Activated CD8-positive, alpha-beta memory T cell treated with anti-CD3 and anti-CD28 coated beads, Interleukin-2, amount 10 ng/mL, durations not matched to agents 7 days and 5 days (primary cell): ENCODE measurements at regions not wholly inside any gene's neighbourhood (a gene's known extent, or its start where the extent isn't known, plus 50 kb on each side); places are given as distances from the start of the nearest gene placed in this dataset.

Source experiments
- ATAC-seq: fragments of 150-1000 bp; cut with Tn5 transposase; one replicate; pipeline ENCODE4 v1.10.0; 2021; ENCODE audit warnings: moderate library complexity
- CTCF ChIA-PET: fragments of 350-600 bp; sonication (Branson Sonifier 250); formaldehyde crosslinking; loops from one replicate; lab custom pipeline; 2021; ENCODE audit warnings: antibody characterized with exemption; lab: Charles Lee
- DNase-seq: peaks from one replicate; pipeline ENCODE4 v3.0.0-alpha.2; 2020
- H3K27ac Mint-ChIP-seq: one replicate; pipeline ENCODE4 v1.8.0; 2021; ENCODE audit warnings: mild to moderate bottlenecking, mixed read lengths
- H3K27me3 Mint-ChIP-seq: one replicate; pipeline ENCODE4 v1.8.0; 2021; ENCODE audit warnings: mixed read lengths
- H3K36me3 Mint-ChIP-seq: one replicate; pipeline ENCODE4 v1.8.0; 2021; ENCODE audit warnings: mild to moderate bottlenecking, mixed read lengths
- H3K4me1 Mint-ChIP-seq: one replicate; pipeline ENCODE4 v1.8.0; 2021; ENCODE audit warnings: mixed read lengths
- H3K4me3 Mint-ChIP-seq: one replicate; pipeline ENCODE4 v1.8.0; 2021; ENCODE audit warnings: mild to moderate bottlenecking, moderate library complexity, mixed read lengths
- H3K9me3 Mint-ChIP-seq: one replicate; pipeline ENCODE4 v1.8.0; 2022; ENCODE audit warnings: low read depth, mixed read lengths

DNA sequence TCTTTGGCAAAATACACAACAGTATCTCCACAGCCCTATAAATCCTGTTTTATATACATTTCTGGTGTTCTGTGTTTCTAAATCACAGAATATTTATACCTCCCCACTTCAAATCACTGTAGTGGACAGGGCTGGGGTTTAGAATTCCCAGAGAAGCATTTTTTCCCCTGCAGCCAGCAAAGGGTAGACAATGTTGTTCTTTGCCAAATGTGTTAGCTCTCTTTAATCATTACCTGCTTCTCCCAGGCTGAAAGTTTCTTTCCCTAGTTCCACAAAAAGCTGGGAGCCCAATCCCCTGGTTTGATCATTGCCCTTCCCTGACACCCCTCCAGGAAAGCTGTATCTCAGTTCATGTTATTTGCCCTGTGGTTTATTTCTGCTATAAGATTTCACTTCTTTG lies 520.0 kb upstream of the SPHKAP start:
- H3K9me3 Mint-ChIP-seq: peaks cover 2% of the 10 kb centered on the region
- no peak for ATAC-seq
- no peaks in the 10 kb centered on the region for H3K27me3 Mint-ChIP-seq
- no peak overlapping the region for H3K4me3 Mint-ChIP-seq
- CTCF ChIA-PET: interaction anchor here (0.7 kb wide), 2 partner anchors 567 to 806 kb away, joined by 3 to 4 read pairs; no protein-coding TSS in a partner anchor
- no peak overlapping the region for H3K27ac Mint-ChIP-seq
- H3K4me1 Mint-ChIP-seq: no peaks in the 10 kb centered on the region
- H3K36me3 Mint-ChIP-seq: no peaks in the 10 kb centered on the region
- DNase-seq: no peak

- Mint-ChIP-seq H3K4me3 (no peak overlapping the region), H3K36me3 (no peaks in the 10 kb centered on the region), H3K9me3 (peaks cover 2% of the 10 kb centered on the region), H3K4me1 (no peaks in the 10 kb centered on the region), H3K27me3 (no peaks in the 10 kb centered on the region), H3K27ac (no peak overlapping the region)
- ATAC-seq (no peak), DNase-seq (no peak)
- CTCF ChIA-PET: no interaction called here
Observed at GRCh38 chr2:228700638-228701037, 519.2 kb upstream of the SPHKAP start.

- Mint-ChIP-seq H3K4me1 (no peaks in the 10 kb centered on the region), H3K36me3 (no peaks in the 10 kb centered on the region), H3K4me3 (no peak overlapping the region), H3K27ac (no peak overlapping the region), H3K9me3 (peaks cover 2% of the 10 kb centered on the region), H3K27me3 (no peaks in the 10 kb centered on the region)
- DNase-seq: no peak
- CTCF ChIA-PET: no interaction called here
- ATAC-seq: no peak
Observed at GRCh38 chr2:228699888-228700287, 518.4 kb upstream of the SPHKAP start.

DNA sequence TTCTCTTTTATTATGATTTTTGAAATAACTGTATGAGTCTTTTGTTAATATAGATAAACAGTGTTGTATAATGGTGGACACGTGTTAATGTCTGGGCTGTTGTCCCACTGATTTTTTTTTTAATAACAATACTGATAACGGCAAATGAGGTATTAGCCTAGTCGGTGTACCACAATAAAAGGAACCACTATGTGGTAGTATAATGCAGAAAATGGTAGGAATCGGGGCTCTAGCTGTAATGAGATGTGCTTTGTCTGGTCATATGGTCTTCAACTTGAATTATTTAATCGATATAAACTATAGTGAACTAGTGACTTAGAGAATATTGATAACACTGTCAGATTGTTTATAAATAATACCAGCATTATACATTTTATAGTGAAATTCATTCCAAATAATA lies 517.9 kb upstream of the SPHKAP start:
- CTCF ChIA-PET: no interaction called here
- peaks cover 2% of the 10 kb centered on the region for H3K9me3 Mint-ChIP-seq
- H3K4me3 Mint-ChIP-seq: no peak overlapping the region
- no peak for DNase-seq
- H3K27ac Mint-ChIP-seq: no peak overlapping the region
- H3K27me3 Mint-ChIP-seq: no peaks in the 10 kb centered on the region
- H3K4me1 Mint-ChIP-seq: no peaks in the 10 kb centered on the region
- H3K36me3 Mint-ChIP-seq: no peaks in the 10 kb centered on the region
- ATAC-seq: no peak

GRCh38 chr2:228698963-228699362 lies 517.5 kb upstream of the SPHKAP start:
- no peaks in the 10 kb centered on the region for H3K36me3 Mint-ChIP-seq

GRCh38 chr2:228697456-228697855 lies 516.0 kb upstream of the SPHKAP start:
- Mint-ChIP-seq H3K4me3 (no peak overlapping the region), H3K4me1 (no peaks in the 10 kb centered on the region), H3K27ac (no peak overlapping the region), H3K36me3 (no peaks in the 10 kb centered on the region), H3K9me3 (no peaks in the 10 kb centered on the region), H3K27me3 (no peaks in the 10 kb centered on the region)
- DNase-seq (no peak), ATAC-seq (no peak)
- CTCF ChIA-PET: no interaction called here

More at GRCh38 chr2:228698963-228699362, 517.5 kb upstream of the SPHKAP start:
- CTCF ChIA-PET: no interaction called here
- Mint-ChIP-seq H3K4me3 (no peak overlapping the region), H3K4me1 (no peaks in the 10 kb centered on the region), H3K27me3 (no peaks in the 10 kb centered on the region), H3K27ac (no peak overlapping the region), H3K9me3 (no peaks in the 10 kb centered on the region)
- no peak for DNase-seq
- ATAC-seq: no peak

GRCh38 chr2:228690681-228691080 lies 509.2 kb upstream of the SPHKAP start:
- ATAC-seq: no peak
- no peak overlapping the region for H3K27ac Mint-ChIP-seq
- CTCF ChIA-PET: no interaction called here
- no peaks in the 10 kb centered on the region for H3K4me1 Mint-ChIP-seq
- H3K27me3 Mint-ChIP-seq: no peaks in the 10 kb centered on the region
- DNase-seq: no peak
- peaks cover 9% of the 10 kb centered on the region for H3K9me3 Mint-ChIP-seq
- no peak overlapping the region for H3K4me3 Mint-ChIP-seq
- H3K36me3 Mint-ChIP-seq: no peaks in the 10 kb centered on the region

GRCh38 chr2:228689053-228689452 lies 507.6 kb upstream of the SPHKAP start:
- ATAC-seq (no peak), DNase-seq (no peak)
- Mint-ChIP-seq H3K36me3 (no peaks in the 10 kb centered on the region), H3K4me3 (no peak overlapping the region), H3K4me1 (no peaks in the 10 kb centered on the region), H3K9me3 (peaks cover 10% of the 10 kb centered on the region), H3K27me3 (no peaks in the 10 kb centered on the region), H3K27ac (no peak overlapping the region)
- CTCF ChIA-PET: no interaction called here

DNA sequence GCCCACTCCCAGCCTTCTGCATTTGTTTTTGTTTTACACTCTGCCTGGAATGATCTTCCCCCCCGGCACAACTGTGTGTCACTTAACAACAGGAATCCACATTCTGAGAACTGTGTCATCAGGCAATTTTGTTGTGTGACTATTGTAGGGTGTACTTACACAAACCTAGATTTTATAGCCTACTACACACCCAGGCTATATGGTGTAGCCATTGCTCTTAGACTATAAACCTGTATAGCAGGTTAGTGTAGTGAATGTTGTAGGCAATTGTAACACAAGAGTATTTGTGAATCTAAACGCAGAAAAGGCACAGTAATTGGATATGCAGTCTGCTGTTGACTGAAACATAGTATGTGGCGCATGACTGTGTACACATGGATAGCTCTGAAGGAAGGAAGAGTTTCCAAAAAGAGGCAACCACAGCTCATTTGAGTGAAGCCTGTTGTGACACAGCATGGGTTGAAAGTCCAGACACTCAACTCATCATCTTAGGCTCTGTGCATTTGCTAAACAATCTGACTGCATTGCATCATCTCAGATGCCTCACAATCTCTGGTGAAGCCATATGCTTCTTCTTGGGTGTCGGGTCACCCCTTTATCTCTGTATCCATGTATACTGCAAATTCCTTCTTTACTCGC lies 506.6 kb upstream of the SPHKAP start:
- Mint-ChIP-seq H3K9me3 (peaks cover 10% of the 10 kb centered on the region), H3K27ac (no peak overlapping the region), H3K27me3 (no peaks in the 10 kb centered on the region), H3K4me3 (no peak overlapping the region), H3K36me3 (no peaks in the 10 kb centered on the region), H3K4me1 (no peaks in the 10 kb centered on the region)
- DNase-seq (no peak), ATAC-seq (no peak)
- CTCF ChIA-PET: no interaction called here

DNA sequence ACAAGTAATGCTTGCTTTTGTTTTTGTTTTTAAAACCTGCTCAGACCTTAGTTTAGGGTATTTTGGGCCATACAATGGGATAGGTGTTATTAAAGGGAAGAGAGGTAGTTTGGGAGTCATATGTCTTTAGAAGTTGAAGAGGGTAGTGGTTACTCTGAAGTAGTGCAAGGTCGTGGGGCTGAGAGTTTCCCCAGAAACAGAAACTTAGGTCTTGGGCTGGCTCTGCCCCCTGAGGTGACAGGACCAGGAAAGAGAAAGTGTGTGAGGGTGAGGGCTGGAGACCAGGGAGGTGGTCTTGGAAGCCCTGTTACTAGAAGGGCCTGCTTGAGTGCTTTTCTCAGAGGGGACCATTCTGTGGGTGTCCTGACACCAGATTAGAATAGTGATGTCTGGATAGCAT lies 500.5 kb upstream of the SPHKAP start:
- H3K4me3 Mint-ChIP-seq: no peak overlapping the region
- DNase-seq (no peak), ATAC-seq (no peak)
- H3K36me3 Mint-ChIP-seq: no peaks in the 10 kb centered on the region
- no peak overlapping the region for H3K27ac Mint-ChIP-seq
- H3K9me3 Mint-ChIP-seq: peaks cover 6% of the 10 kb centered on the region
- H3K4me1 Mint-ChIP-seq: no peaks in the 10 kb centered on the region
- CTCF ChIA-PET: no interaction called here
- H3K27me3 Mint-ChIP-seq: no peaks in the 10 kb centered on the region

GRCh38 chr2:228681426-228681825 lies 499.9 kb upstream of the SPHKAP start:
- CTCF ChIA-PET: no interaction called here
- Mint-ChIP-seq H3K27me3 (no peaks in the 10 kb centered on the region), H3K27ac (no peak overlapping the region), H3K9me3 (peaks cover 7% of the 10 kb centered on the region), H3K4me3 (no peak overlapping the region), H3K4me1 (no peaks in the 10 kb centered on the region), H3K36me3 (no peaks in the 10 kb centered on the region)
- ATAC-seq: no peak
- DNase-seq: no peak

DNA sequence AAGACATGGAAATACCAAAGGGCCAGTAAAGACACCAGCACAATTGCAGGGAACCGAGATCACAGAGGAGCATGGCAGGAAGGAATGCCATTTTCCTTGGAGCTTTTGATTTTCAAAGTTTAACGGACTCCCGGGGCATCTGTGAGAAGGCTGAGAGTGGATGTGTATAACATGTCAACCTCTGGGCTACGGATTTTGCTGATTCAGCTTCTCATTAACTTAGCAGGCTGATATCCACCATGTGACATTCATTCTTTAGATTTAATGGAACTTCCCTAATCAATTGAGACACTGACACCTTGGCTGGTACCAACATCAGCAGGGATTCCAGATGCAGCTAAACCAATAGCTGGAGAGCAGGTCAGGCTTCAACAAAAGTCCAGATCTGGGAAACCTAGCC lies 496.6 kb upstream of the SPHKAP start:
- Mint-ChIP-seq H3K4me3 (no peak overlapping the region), H3K27me3 (no peaks in the 10 kb centered on the region), H3K27ac (no peak overlapping the region), H3K9me3 (peaks cover 5% of the 10 kb centered on the region), H3K36me3 (no peaks in the 10 kb centered on the region), H3K4me1 (no peaks in the 10 kb centered on the region)
- CTCF ChIA-PET: no interaction called here
- DNase-seq (no peak), ATAC-seq (no peak)

DNA sequence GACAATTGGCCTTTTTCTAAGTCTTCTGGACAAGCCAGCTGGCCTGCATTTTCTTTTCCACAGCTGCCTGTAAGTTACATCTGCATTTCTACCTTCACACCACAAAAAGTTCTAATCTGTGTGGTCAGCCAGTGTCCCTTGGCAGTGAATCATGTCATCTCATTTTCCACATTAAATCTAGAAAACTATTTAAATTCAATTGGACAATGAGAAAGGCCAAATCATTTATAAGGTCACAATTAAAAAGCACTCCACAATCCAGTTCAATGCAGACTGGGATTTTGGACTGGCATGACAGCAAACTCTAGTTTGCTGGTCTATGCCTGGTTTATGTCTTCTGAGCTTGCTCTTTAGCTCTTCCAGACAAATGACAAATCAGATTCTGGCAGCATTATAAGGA lies 494.2 kb upstream of the SPHKAP start:
- CTCF ChIA-PET: no interaction called here
- Mint-ChIP-seq H3K4me3 (no peak overlapping the region), H3K27me3 (no peaks in the 10 kb centered on the region), H3K4me1 (no peaks in the 10 kb centered on the region), H3K27ac (no peak overlapping the region), H3K36me3 (no peaks in the 10 kb centered on the region), H3K9me3 (peaks cover 5% of the 10 kb centered on the region)
- DNase-seq: no peak
- ATAC-seq: no peak

DNA sequence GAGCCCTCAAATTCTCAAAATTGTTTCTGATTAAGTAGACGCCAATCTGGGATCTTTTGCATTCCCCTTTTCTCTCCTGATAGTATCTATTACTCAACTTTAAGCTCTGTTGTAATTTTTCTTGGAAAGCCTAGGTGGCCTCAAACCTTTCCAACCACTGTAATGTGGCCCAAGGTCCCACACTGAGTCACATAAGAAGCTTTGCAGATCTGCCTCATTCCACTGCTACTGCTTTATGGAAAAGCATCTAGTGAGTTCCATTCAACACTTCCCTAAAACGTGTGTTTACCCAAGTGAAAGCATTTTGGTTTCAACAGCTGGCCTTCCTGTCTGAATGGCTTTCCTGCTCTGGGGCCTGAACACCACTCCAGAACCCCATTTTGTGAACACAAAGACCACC lies 493.6 kb upstream of the SPHKAP start:
- ATAC-seq (no peak), DNase-seq (no peak)
- H3K36me3 Mint-ChIP-seq: no peaks in the 10 kb centered on the region
- no peaks in the 10 kb centered on the region for H3K27me3 Mint-ChIP-seq
- H3K4me1 Mint-ChIP-seq: no peaks in the 10 kb centered on the region
- H3K27ac Mint-ChIP-seq: no peak overlapping the region
- no peak overlapping the region for H3K4me3 Mint-ChIP-seq
- CTCF ChIA-PET: no interaction called here
- peaks cover 5% of the 10 kb centered on the region for H3K9me3 Mint-ChIP-seq
